K562 (cell line): ENCODE measurements at regions not wholly inside any gene's neighbourhood (a gene's known extent, or its start where the extent isn't known, plus 50 kb on each side); places are given as distances from the start of the nearest gene placed in this dataset.

ENCODE experiments used
- ADNP ChIP-seq: fragments of 200-800 bp; sonication (Bioruptor generic); IDR thresholded peaks from 2 replicates; pipeline ENCODE4 v1.6.1; 2016; ENCODE audit warnings: missing genetic modification characterization, missing compliant biosample characterization
- ASH1L ChIP-seq: fragments of 450-650 bp; IDR thresholded peaks from 2 replicates; pipeline ENCODE4 v1.6.1; 2018; ENCODE audit warnings: borderline replicate concordance, mild to moderate bottlenecking, low read depth; ENCODE audit not compliant: partially characterized antibody
- BCOR ChIP-seq: fragments of 450-650 bp; IDR thresholded peaks from 2 replicates; pipeline ENCODE4 v1.6.1; 2016
- CSDE1 ChIP-seq, 2 experiments: fragments of 450-650 bp; IDR thresholded peaks; 2 replicates each; pipeline ENCODE4 v1.6.1; 2016; ENCODE audit warnings: mild to moderate bottlenecking in 1 of 2
- ERF ChIP-seq: fragments of 450-650 bp; formaldehyde crosslinking; IDR thresholded peaks from 2 replicates; pipeline ENCODE4 v1.4.0; 2020; ENCODE audit warnings: mild to moderate bottlenecking, mixed read lengths
- JUND ChIP-seq, 2 experiments: IDR thresholded peaks; 2 replicates in 1 of 2; 3 replicates in 1 of 2; pipeline ENCODE4 v1.6.1; 2011; ENCODE audit warnings: borderline replicate concordance in 2 of 2, low read depth in 2 of 2, low read length in 2 of 2, improper control_type of control experiment in 1 of 2, missing biosample characterization in 1 of 2, missing genetic modification characterization in 1 of 2, missing genetic modification reagents in 1 of 2
- KAT2B ChIP-seq: IDR thresholded peaks from one replicate; pipeline ENCODE4 v1.6.1; 2012; ENCODE audit warnings: low read depth, mild to moderate bottlenecking, control low read depth, inconsistent platforms, low read length, moderate library complexity
- RB1 ChIP-seq: fragments of 450-650 bp; IDR thresholded peaks from 2 replicates; pipeline ENCODE4 v1.6.1; 2017; ENCODE audit warnings: low read depth, mild to moderate bottlenecking
- RBM39 ChIP-seq: fragments of 200-400 bp; formaldehyde crosslinking; optimal IDR thresholded peaks from 2 replicates; pipeline ENCODE3; 2018; ENCODE audit warnings: low read depth, low read length
- SIN3A ChIP-seq, 2 experiments: fragments of 150-350 bp in 1 of 2; IDR thresholded peaks; 2 replicates each; pipeline ENCODE4 v1.6.1; 2011 to 2016; ENCODE audit warnings: borderline replicate concordance in 2 of 2, low read depth in 2 of 2, low read length in 2 of 2, mild to moderate bottlenecking in 2 of 2, moderate library complexity in 2 of 2; ENCODE audit not compliant: control insufficient read depth in 1 of 2
- SLC30A9 ChIP-seq: fragments of 250-450 bp; sonication (Bioruptor Pico); IDR thresholded peaks from 2 replicates; pipeline ENCODE4 v1.8.0; 2022; ENCODE audit warnings: mild to moderate bottlenecking, moderate library complexity
- SMAD4 ChIP-seq: fragments of 250-450 bp; sonication (Bioruptor Pico); conservative IDR thresholded peaks from 2 replicates; pipeline ENCODE4 v1.8.0; 2021; ENCODE audit warnings: inconsistent platforms, mild to moderate bottlenecking, moderate library complexity
- SREBF2 ChIP-seq: sonication (generic); formaldehyde crosslinking; IDR thresholded peaks from 2 replicates; pipeline ENCODE4 v1.4.0; 2020; ENCODE audit warnings: mild to moderate bottlenecking, missing genetic modification reagents
- ZFP1 ChIP-seq: fragments of 450-650 bp; formaldehyde crosslinking; IDR thresholded peaks from 2 replicates; pipeline ENCODE4 v1.4.0; 2020; ENCODE audit warnings: mild to moderate bottlenecking, mixed read lengths
- ZNF507 ChIP-seq: conservative IDR thresholded peaks from 2 replicates; pipeline ENCODE4 v1.6.1; 2017; ENCODE audit warnings: missing genetic modification characterization, missing compliant biosample characterization
- TF ChIP-seq, protein P1 (sequence below): fragments of 450-650 bp; IDR thresholded peaks from 2 replicates; pipeline ENCODE4 v1.7.0; 2016; ENCODE audit warnings: borderline replicate concordance
- TF ChIP-seq, protein P2 (sequence below): fragments of 250-450 bp; sonication (Bioruptor Pico); IDR thresholded peaks from 2 replicates; pipeline ENCODE4 v1.5.0; 2022; ENCODE audit warnings: mild to moderate bottlenecking
- TF ChIP-seq, protein P3 (sequence below): fragments of 250-450 bp; sonication (Bioruptor Pico); IDR thresholded peaks from 2 replicates; pipeline ENCODE4 v1.5.0; 2020; ENCODE audit warnings: mild to moderate bottlenecking
- TF ChIP-seq, protein P4 (sequence below): fragments of 250-450 bp; sonication (Bioruptor Pico); IDR thresholded peaks from 2 replicates; pipeline ENCODE4 v1.4.0; 2020; ENCODE audit warnings: mild to moderate bottlenecking, moderate library complexity

DNA sequence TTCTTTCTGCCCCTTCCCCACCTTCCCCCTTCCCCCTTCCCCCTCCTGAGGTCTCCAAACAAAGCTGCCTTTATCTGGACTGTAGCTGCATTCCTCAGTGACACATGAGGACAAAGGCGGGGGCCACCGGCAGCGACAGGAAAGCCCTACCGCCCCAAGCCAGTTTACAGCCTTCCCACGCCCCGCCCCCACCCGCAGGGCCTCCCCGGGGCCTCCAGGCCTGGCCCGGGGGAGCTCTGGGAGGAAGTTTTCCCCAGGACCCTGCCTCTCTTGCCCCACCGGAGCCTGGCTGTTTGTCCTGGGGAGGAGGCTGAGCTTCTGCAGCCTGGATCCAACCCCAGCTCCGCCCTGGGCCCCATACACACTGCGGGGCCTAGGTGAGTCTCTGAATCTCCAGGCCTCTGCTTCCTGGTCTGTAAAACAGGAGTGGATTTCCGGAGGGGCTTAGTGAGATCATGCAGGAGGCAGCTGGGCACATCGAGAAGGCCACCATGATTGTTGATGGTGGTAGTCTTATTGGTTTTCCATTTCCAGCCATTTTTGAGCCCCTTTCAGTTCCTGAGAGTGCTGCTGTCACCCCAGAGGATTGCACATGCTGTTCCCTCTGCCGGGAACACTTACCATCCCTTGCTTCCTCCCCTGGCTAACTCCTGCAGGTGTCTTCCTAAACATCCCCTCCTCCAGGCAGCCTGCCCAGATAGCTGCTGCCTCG is 130.7 kb downstream of the MN1 start (continued):
- TF ChIP-seq, protein P1, sequence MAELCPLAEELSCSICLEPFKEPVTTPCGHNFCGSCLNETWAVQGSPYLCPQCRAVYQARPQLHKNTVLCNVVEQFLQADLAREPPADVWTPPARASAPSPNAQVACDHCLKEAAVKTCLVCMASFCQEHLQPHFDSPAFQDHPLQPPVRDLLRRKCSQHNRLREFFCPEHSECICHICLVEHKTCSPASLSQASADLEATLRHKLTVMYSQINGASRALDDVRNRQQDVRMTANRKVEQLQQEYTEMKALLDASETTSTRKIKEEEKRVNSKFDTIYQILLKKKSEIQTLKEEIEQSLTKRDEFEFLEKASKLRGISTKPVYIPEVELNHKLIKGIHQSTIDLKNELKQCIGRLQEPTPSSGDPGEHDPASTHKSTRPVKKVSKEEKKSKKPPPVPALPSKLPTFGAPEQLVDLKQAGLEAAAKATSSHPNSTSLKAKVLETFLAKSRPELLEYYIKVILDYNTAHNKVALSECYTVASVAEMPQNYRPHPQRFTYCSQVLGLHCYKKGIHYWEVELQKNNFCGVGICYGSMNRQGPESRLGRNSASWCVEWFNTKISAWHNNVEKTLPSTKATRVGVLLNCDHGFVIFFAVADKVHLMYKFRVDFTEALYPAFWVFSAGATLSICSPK, result no peak
- TF ChIP-seq ASH1L (no peak), SREBF2 (CRISPR knock-in tag) (no peak), BCOR (peak; percentile 64; the same call in 1 of the 2 replicates), SIN3A (IDR thresholded peaks at IDR 0.05; ENCODE audit: borderline replicate concordance in 2 of 2, control insufficient read depth in 1 of 2, low read depth in 2 of 2, low read length in 2 of 2) (no peak), ZNF507 (no peak), SLC30A9 (CRISPR knock-in tag) (no peak), ZFP1 (CRISPR knock-in tag) (no peak), CSDE1 (IDR thresholded peaks at IDR 0.05) (no peak), RB1 (no peak), RBM39 (no peak), SMAD4 (CRISPR knock-in tag) (no peak), KAT2B (no peak), ADNP (tag) (no peak), ERF (no peak), JUND (IDR thresholded peaks at IDR 0.05; ENCODE audit: borderline replicate concordance, low read depth, low read length) (peak; percentile 4; the same call in 1 of the 2 replicates), JUND (tag; IDR thresholded peaks at IDR 0.05; ENCODE audit: borderline replicate concordance, low read depth, low read length) (0 out of 3 replicates have a peak, but pooled peaks have one; percentile 13)
- TF ChIP-seq, protein P2, sequence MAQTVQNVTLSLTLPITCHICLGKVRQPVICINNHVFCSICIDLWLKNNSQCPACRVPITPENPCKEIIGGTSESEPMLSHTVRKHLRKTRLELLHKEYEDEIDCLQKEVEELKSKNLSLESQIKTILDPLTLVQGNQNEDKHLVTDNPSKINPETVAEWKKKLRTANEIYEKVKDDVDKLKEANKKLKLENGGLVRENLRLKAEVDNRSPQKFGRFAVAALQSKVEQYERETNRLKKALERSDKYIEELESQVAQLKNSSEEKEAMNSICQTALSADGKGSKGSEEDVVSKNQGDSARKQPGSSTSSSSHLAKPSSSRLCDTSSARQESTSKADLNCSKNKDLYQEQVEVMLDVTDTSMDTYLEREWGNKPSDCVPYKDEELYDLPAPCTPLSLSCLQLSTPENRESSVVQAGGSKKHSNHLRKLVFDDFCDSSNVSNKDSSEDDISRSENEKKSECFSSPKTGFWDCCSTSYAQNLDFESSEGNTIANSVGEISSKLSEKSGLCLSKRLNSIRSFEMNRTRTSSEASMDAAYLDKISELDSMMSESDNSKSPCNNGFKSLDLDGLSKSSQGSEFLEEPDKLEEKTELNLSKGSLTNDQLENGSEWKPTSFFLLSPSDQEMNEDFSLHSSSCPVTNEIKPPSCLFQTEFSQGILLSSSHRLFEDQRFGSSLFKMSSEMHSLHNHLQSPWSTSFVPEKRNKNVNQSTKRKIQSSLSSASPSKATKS (CRISPR knock-in tag), result no peak
- TF ChIP-seq, protein P3, sequence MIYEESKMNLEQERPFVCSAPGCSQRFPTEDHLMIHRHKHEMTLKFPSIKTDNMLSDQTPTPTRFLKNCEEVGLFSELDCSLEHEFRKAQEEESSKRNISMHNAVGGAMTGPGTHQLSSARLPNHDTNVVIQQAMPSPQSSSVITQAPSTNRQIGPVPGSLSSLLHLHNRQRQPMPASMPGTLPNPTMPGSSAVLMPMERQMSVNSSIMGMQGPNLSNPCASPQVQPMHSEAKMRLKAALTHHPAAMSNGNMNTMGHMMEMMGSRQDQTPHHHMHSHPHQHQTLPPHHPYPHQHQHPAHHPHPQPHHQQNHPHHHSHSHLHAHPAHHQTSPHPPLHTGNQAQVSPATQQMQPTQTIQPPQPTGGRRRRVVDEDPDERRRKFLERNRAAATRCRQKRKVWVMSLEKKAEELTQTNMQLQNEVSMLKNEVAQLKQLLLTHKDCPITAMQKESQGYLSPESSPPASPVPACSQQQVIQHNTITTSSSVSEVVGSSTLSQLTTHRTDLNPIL (CRISPR knock-in tag), result no peak
- TF ChIP-seq, protein P4, sequence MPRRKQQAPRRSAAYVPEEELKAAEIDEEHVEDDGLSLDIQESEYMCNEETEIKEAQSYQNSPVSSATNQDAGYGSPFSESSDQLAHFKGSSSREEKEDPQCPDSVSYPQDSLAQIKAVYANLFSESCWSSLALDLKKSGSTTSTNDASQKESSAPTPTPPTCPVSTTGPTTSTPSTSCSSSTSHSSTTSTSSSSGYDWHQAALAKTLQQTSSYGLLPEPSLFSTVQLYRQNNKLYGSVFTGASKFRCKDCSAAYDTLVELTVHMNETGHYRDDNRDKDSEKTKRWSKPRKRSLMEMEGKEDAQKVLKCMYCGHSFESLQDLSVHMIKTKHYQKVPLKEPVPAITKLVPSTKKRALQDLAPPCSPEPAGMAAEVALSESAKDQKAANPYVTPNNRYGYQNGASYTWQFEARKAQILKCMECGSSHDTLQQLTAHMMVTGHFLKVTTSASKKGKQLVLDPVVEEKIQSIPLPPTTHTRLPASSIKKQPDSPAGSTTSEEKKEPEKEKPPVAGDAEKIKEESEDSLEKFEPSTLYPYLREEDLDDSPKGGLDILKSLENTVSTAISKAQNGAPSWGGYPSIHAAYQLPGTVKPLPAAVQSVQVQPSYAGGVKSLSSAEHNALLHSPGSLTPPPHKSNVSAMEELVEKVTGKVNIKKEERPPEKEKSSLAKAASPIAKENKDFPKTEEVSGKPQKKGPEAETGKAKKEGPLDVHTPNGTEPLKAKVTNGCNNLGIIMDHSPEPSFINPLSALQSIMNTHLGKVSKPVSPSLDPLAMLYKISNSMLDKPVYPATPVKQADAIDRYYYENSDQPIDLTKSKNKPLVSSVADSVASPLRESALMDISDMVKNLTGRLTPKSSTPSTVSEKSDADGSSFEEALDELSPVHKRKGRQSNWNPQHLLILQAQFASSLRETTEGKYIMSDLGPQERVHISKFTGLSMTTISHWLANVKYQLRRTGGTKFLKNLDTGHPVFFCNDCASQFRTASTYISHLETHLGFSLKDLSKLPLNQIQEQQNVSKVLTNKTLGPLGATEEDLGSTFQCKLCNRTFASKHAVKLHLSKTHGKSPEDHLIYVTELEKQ (CRISPR knock-in tag), result no peak
